Choroid plexus epithelial cell (primary cell): ENCODE measurements at regions not wholly inside any gene's neighbourhood (a gene's known extent, or its start where the extent isn't known, plus 50 kb on each side); places are given as distances from the start of the nearest gene placed in this dataset.

ENCODE experiments used
- DNase-seq: peaks from one replicate; pipeline ENCODE4 v3.0.0-alpha.2; 2010; ENCODE audit warnings: low read depth
- H3K4me3 ChIP-seq: 2 replicates; pipeline ENCODE4 v1.5.1; 2011; ENCODE audit warnings: low read depth, mild to moderate bottlenecking, control low read depth, low read length, moderate library complexity
- TF ChIP-seq, protein P1 (sequence below): conservative IDR thresholded peaks from 2 replicates; pipeline ENCODE4 v1.5.1; 2011; ENCODE audit warnings: low read depth, mild to moderate bottlenecking, control low read depth, inconsistent platforms, low read length, moderate library complexity

DNA sequence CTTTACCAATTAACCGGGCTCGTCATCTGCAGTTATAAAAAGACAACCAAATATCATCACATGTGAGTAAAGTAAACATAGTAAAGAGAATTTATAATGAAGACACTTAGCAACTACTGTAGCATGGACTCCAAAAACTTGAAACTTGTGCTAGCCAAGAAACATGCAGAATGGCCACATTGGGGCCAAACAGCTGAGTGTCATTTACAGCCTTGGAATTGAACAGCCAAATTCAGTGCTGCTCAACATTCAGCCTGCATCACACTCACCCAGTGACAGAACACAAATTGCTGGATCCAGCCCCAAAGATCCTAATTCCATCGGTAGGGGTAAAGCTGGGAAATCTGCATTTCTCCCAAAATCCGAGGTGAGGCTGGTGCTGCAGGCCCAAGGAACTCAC is 224.8 kb upstream of the GYPC start:
- no peak overlapping the region for H3K4me3 ChIP-seq
- TF ChIP-seq, protein P1, sequence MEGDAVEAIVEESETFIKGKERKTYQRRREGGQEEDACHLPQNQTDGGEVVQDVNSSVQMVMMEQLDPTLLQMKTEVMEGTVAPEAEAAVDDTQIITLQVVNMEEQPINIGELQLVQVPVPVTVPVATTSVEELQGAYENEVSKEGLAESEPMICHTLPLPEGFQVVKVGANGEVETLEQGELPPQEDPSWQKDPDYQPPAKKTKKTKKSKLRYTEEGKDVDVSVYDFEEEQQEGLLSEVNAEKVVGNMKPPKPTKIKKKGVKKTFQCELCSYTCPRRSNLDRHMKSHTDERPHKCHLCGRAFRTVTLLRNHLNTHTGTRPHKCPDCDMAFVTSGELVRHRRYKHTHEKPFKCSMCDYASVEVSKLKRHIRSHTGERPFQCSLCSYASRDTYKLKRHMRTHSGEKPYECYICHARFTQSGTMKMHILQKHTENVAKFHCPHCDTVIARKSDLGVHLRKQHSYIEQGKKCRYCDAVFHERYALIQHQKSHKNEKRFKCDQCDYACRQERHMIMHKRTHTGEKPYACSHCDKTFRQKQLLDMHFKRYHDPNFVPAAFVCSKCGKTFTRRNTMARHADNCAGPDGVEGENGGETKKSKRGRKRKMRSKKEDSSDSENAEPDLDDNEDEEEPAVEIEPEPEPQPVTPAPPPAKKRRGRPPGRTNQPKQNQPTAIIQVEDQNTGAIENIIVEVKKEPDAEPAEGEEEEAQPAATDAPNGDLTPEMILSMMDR: no peak
- DNase-seq: no peak

GRCh38 chr2:126436411-126436810 is 219.5 kb upstream of the GYPC start:
- TF ChIP-seq, protein P1: no peak
- no peak overlapping the region for H3K4me3 ChIP-seq
- no peak for DNase-seq

GRCh38 chr2:126437016-126437415 is 218.9 kb upstream of the GYPC start:
- no peak overlapping the region for H3K4me3 ChIP-seq
- no peak for DNase-seq
- TF ChIP-seq, protein P1: no peak

DNA sequence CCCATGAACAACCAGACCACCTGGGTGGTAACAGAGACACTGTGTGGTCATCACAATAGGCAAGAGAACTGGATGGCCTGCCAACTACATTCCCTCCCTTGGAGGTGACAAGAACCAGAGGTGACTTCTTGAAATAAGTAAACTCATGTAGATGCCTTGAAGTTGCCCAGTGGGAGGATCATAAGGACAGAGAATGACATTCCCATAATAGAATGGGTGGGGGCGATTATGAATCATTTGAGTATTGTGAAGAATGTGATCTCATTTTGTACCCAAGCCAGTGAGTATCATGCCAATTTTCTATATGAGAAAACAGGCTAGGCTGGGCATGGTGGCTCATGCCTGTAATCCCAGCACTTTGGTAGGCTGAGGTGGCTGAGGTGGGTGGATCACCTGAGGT is 211.4 kb upstream of the GYPC start:
- TF ChIP-seq, protein P1: no peak
- no peak for DNase-seq
- H3K4me3 ChIP-seq: no peak overlapping the region

DNA sequence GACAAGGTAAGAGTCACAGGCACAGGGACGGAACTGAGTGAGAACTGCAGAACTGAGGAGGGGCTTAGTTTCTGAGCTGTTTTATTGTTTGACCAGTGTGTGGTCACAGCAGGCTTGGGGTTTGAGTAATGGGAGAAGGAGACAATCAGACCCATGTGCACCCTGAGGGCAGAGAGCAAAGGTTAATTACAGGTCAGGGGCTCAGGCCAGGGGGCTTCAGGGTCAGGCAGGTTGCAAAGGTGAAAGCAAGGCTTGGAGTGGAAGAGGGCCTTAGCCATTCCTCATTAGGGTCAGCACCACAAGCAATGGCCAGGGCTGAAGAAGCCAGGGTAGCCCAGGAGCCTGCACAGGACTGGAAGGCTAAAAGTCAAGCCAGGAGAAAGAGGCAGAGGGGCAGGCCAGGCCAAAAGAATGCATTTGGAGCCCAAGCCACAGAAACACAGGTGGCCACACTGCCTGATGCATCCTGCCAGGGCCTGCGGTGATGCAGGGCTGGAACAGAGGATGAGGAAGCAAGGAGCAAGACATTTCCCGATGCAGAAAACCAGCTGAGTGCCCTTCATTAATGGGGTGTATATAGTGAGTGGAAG is 209.8 kb upstream of the GYPC start:
- no peak overlapping the region for H3K4me3 ChIP-seq
- no peak for DNase-seq
- TF ChIP-seq, protein P1: no peak

GRCh38 chr2:126448611-126449010 is 207.3 kb upstream of the GYPC start:
- no peak for DNase-seq
- TF ChIP-seq, protein P1: no peak
- H3K4me3 ChIP-seq: no peak overlapping the region

GRCh38 chr2:126449677-126450076 is 206.3 kb upstream of the GYPC start:
- TF ChIP-seq, protein P1: no peak
- no peak overlapping the region for H3K4me3 ChIP-seq
- DNase-seq: no peak
